Suprapubic skin (tissue), 4 donors: ENCODE measurements at regions not wholly inside any gene's neighbourhood (a gene's known extent, or its start where the extent isn't known, plus 50 kb on each side); places are given as distances from the start of the nearest gene placed in this dataset.
"Not testable (repeated sequence)": the region's sequence is repeated elsewhere in the genome, so short reads cannot be mapped to it uniquely, and the experiment has no call there.

ENCODE experiments used
- POLR2A ChIP-seq, 2 donors: fragments of 450-650 bp; IDR thresholded peaks; one replicate each; pipeline ENCODE4 v1.6.1; 2017; ENCODE audit warnings: antibody characterized with exemption in 2 of 2, mild to moderate bottlenecking in 2 of 2, moderate library complexity in 2 of 2
- POLR2AphosphoS5 ChIP-seq, 3 donors: sonication (generic); formaldehyde crosslinking; IDR thresholded peaks; one replicate each; pipeline ENCODE4 v1.6.1; 2017; ENCODE audit warnings: antibody characterized with exemption in 3 of 3
- TF ChIP-seq, protein P1 (sequence below), 2 donors: fragments of 200-600 bp in 1 of 2; fragments of 450-650 bp in 1 of 2; sonication (generic) in 1 of 2; IDR thresholded peaks; one replicate each; pipeline ENCODE4 v1.5.1; 2016 to 2019; ENCODE audit warnings: antibody characterized with exemption in 2 of 2, mild to moderate bottlenecking in 1 of 2, moderate library complexity in 1 of 2

DNA sequence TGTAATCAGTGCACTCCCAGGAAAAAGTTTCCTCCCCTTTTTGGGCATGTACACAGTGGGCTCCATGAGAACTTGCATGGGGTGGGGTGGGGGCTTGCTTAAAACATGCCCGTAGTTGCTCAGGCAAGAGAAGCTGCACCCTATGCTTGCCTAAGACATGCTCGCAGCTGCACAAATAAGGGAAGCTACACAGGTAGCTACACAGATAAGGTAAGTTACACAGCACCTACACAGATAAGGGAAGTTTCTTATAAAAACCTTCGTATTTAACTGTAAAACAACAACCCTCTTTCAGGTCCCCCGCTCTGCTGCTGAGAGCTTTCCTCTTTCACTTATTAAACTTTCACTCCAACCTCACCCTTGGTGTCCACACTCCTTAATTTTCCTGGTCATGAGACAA lies 105.4 kb downstream of the TRIM69 start:
- TF ChIP-seq POLR2AphosphoS5, POLR2A (IDR thresholded peaks at IDR 0.05): not testable (repeated sequence)
- TF ChIP-seq, protein P1, sequence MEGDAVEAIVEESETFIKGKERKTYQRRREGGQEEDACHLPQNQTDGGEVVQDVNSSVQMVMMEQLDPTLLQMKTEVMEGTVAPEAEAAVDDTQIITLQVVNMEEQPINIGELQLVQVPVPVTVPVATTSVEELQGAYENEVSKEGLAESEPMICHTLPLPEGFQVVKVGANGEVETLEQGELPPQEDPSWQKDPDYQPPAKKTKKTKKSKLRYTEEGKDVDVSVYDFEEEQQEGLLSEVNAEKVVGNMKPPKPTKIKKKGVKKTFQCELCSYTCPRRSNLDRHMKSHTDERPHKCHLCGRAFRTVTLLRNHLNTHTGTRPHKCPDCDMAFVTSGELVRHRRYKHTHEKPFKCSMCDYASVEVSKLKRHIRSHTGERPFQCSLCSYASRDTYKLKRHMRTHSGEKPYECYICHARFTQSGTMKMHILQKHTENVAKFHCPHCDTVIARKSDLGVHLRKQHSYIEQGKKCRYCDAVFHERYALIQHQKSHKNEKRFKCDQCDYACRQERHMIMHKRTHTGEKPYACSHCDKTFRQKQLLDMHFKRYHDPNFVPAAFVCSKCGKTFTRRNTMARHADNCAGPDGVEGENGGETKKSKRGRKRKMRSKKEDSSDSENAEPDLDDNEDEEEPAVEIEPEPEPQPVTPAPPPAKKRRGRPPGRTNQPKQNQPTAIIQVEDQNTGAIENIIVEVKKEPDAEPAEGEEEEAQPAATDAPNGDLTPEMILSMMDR (IDR thresholded peaks at IDR 0.05): not testable (repeated sequence)
